HEK293T (cell line): ENCODE measurements at regions not wholly inside any gene's neighbourhood (a gene's known extent, or its start where the extent isn't known, plus 50 kb on each side); places are given as distances from the start of the nearest gene placed in this dataset.

ENCODE experiments used
- CTCF ChIA-PET: fragments of 350-600 bp; formaldehyde crosslinking; extraction: SDS; loops from one replicate; lab custom pipeline; 2021; ENCODE audit warnings: antibody characterized with exemption, inconsistent platforms; lab: Yijun Ruan, JAX
- POLR2A ChIA-PET: fragments of 350-600 bp; formaldehyde crosslinking; extraction: SDS; loops from one replicate; lab custom pipeline; 2020; ENCODE audit warnings: antibody characterized with exemption, inconsistent platforms; lab: Yijun Ruan, JAX
- DNase-seq: peaks from one replicate; pipeline ENCODE4 v3.0.0; 2012; ENCODE audit warnings: mixed read lengths; ENCODE audit errors: extremely low spot score
- ARNT ChIP-seq: fragments of 450-650 bp; IDR thresholded peaks from 2 replicates; pipeline ENCODE4 v1.6.1; 2017; ENCODE audit warnings: mild to moderate bottlenecking
- BHLHE40 ChIP-seq: fragments of 450-650 bp; IDR thresholded peaks from 2 replicates; pipeline ENCODE4 v1.6.1; 2016; ENCODE audit warnings: mild to moderate bottlenecking, moderate library complexity, borderline replicate concordance
- CTBP1 ChIP-seq: fragments of 450-650 bp; IDR thresholded peaks from 2 replicates; pipeline ENCODE4 v1.6.1; 2016; ENCODE audit warnings: borderline replicate concordance
- ELF4 ChIP-seq: fragments of 450-650 bp; IDR thresholded peaks from 2 replicates; pipeline ENCODE4 v1.6.1; 2017; ENCODE audit warnings: antibody characterized with exemption
- FOXA1 ChIP-seq: fragments of 450-650 bp; IDR thresholded peaks from 2 replicates; pipeline ENCODE4 v1.6.1; 2016; ENCODE audit warnings: mild to moderate bottlenecking
- FOXK2 ChIP-seq: fragments of 450-650 bp; IDR thresholded peaks from 2 replicates; pipeline ENCODE4 v1.6.1; 2016; ENCODE audit warnings: mild to moderate bottlenecking
- FOXM1 ChIP-seq: fragments of 450-650 bp; IDR thresholded peaks from 2 replicates; pipeline ENCODE4 v1.6.1; 2017; ENCODE audit warnings: mild to moderate bottlenecking, borderline replicate concordance
- HDGF ChIP-seq: fragments of 450-650 bp; IDR thresholded peaks from 2 replicates; pipeline ENCODE4 v1.6.1; 2017; ENCODE audit warnings: antibody characterized with exemption, borderline replicate concordance
- L3MBTL2 ChIP-seq: fragments of 450-650 bp; conservative IDR thresholded peaks from 2 replicates; pipeline ENCODE4 v1.6.1; 2016; ENCODE audit warnings: mild to moderate bottlenecking
- LEF1 ChIP-seq: fragments of 450-650 bp; IDR thresholded peaks from 2 replicates; pipeline ENCODE4 v1.6.1; 2017; ENCODE audit warnings: mild to moderate bottlenecking, borderline replicate concordance
- NFRKB ChIP-seq: fragments of 450-650 bp; IDR thresholded peaks from 2 replicates; pipeline ENCODE4 v1.6.1; 2016; ENCODE audit warnings: mild to moderate bottlenecking, moderate library complexity
- SP1 ChIP-seq: fragments of 450-650 bp; IDR thresholded peaks from 2 replicates; pipeline ENCODE4 v1.6.1; 2017
- SUZ12 ChIP-seq: fragments of 450-650 bp; IDR thresholded peaks from 2 replicates; pipeline ENCODE4 v1.6.1; 2016; ENCODE audit warnings: mild to moderate bottlenecking
- TARDBP ChIP-seq: fragments of 450-650 bp; IDR thresholded peaks from 2 replicates; pipeline ENCODE4 v1.6.1; 2016
- ZNF384 ChIP-seq: fragments of 450-650 bp; IDR thresholded peaks from 2 replicates; pipeline ENCODE4 v1.6.1; 2016
- TF ChIP-seq, protein P1 (sequence below): fragments of 450-650 bp; IDR thresholded peaks from 2 replicates; pipeline ENCODE4 v1.6.1; 2016

DNA sequence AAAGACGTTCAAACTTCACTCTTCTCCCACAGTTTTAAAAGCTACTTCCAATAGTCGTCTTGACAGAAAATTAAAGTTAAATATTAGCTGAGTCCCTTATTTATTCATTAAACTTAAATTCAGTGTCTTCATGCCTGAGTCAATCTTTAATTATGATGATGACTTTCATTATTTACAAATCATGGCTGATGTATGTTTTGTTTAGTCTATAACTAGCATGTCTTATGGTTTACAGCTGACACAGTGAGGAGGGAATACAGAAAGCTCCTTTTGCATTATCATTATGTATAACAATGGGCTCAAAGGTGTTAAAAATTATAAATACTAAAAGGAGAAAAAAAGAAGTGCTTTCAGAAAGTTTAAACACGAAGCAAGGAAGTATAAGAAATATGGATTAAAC lies 1333.1 kb downstream of the CDH8 start:
- ChIA-PET POLR2A (no interaction called here), CTCF (no interaction called here)
- TF ChIP-seq, protein P1, sequence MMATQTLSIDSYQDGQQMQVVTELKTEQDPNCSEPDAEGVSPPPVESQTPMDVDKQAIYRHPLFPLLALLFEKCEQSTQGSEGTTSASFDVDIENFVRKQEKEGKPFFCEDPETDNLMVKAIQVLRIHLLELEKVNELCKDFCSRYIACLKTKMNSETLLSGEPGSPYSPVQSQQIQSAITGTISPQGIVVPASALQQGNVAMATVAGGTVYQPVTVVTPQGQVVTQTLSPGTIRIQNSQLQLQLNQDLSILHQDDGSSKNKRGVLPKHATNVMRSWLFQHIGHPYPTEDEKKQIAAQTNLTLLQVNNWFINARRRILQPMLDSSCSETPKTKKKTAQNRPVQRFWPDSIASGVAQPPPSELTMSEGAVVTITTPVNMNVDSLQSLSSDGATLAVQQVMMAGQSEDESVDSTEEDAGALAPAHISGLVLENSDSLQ = no peak
- no peak for TF ChIP-seq FOXK2
- no peak for TF ChIP-seq NFRKB
- TF ChIP-seq SP1 = no peak
- no peak for TF ChIP-seq L3MBTL2
- TF ChIP-seq ARNT = no peak
- TF ChIP-seq ELF4 = no peak
- TF ChIP-seq LEF1 = no peak
- no peak for TF ChIP-seq FOXA1
- no peak for TF ChIP-seq FOXM1
- TF ChIP-seq ZNF384 = no peak
- TF ChIP-seq HDGF = no peak
- no peak for TF ChIP-seq CTBP1
- no peak for TF ChIP-seq SUZ12
- no peak for TF ChIP-seq TARDBP
- TF ChIP-seq BHLHE40 = no peak

DNA sequence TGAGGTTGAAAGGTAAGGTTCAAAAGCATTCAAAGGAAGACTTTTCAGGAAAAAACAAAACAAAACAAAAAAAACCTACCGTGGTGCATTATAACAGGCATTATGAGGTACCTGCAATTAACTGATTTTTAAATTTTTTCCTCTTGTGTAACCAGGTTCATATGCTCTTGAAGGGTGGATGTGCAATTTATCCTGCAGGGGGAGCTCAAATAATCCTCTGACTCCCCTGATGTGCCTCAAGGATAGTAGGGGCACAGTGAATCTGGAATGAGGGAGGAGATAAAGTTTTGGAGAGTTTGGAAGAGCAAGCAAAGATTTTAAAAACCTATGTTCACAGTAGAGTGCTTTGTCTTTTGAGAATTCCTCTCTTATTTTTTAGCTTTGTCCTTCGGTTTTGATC lies 1349.4 kb downstream of the CDH8 start:
- POLR2A ChIA-PET = no interaction called here
- CTCF ChIA-PET = interaction anchor here (0.7 kb wide), 1 partner anchor 189 kb away, joined by 4 read pairs; no protein-coding TSS in a partner anchor

More for the DNA sequence above, 1333.1 kb downstream of the CDH8 start:
- no peak for DNase-seq

DNA sequence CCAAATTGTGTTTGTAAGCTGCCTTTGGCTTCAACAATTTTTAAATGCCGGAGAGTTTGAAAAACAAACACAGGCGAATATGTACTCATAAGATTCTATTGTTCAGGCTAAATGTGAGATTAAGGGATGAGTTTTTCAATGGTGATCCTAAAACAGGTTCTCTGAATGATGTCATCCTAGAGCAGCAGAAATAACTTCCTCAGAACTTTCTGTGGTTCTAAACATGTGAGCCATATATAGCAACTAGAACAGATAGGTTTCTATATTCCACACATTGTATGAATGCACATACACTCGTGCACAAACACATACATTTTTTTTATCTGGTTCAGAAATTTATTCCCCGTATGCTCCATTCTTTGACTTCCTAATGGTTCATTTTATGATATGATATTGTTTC lies 1352.2 kb downstream of the CDH8 start:
- ChIA-PET POLR2A (no interaction called here), CTCF (no interaction called here)
- DNase-seq = no peak
- no peak for TF ChIP-seq HDGF
- TF ChIP-seq CTBP1 = no peak

More for the DNA sequence above, 1349.4 kb downstream of the CDH8 start:
- DNase-seq = no peak
- no peak for TF ChIP-seq CTBP1
- TF ChIP-seq FOXA1 = no peak
- TF ChIP-seq SP1 = no peak
- TF ChIP-seq L3MBTL2 = no peak
- no peak for TF ChIP-seq BHLHE40
- TF ChIP-seq SUZ12 = no peak
- no peak for TF ChIP-seq NFRKB
- TF ChIP-seq FOXK2 = no peak
- no peak for TF ChIP-seq HDGF
- TF ChIP-seq, protein P1 = no peak
- no peak for TF ChIP-seq FOXM1
- TF ChIP-seq TARDBP = no peak
- no peak for TF ChIP-seq ARNT
- no peak for TF ChIP-seq ZNF384
- no peak for TF ChIP-seq LEF1
- TF ChIP-seq ELF4 = no peak

DNA sequence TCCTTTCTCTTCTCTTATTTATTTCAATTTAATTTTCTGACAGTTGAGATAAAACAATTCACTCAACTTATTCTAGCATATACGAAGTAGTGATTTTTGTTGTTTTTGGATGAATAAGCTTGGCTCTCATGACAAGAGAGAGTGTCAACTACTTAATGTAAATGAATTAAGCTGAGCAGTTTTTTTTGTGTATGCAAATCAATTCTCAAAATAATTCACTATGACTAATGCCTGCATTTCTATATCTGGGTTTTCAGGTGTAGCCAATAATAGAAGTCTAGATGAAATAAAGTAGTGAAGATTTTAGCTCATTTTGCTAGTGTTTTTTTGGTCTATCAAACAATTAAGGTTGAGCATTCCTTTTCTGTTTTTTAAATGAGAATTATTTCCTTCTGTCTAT lies 1354.0 kb downstream of the CDH8 start:
- no peak for TF ChIP-seq ELF4
- DNase-seq = no peak
- CTCF ChIA-PET = no interaction called here
- POLR2A ChIA-PET = no interaction called here

DNA sequence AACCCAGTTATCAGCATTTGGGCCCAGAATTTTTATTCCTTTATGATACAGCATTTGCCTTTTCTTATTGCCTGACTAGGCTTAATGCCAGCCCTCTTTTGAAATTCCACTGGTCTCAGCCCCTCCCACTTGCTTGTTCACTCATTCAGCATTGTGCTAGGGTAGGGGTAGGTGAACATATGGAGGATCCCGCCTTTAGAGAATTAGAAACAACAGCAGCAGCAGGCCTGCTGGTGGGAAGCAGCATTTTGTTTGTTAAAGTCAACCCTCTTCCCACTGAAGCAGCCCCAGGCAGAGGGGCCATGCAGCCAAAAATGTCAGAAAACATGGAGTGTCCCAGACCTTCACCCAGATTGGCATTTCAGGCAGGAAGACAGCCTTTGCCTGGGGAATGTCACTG lies 1355.2 kb downstream of the CDH8 start:
- no peak for TF ChIP-seq ARNT
- TF ChIP-seq LEF1 = no peak
- TF ChIP-seq SP1 = no peak
- no peak for TF ChIP-seq ZNF384
- TF ChIP-seq NFRKB = no peak
- TF ChIP-seq BHLHE40 = no peak
- no peak for TF ChIP-seq CTBP1
- no peak for TF ChIP-seq HDGF
- TF ChIP-seq TARDBP = no peak
- no peak for TF ChIP-seq FOXA1
- TF ChIP-seq L3MBTL2 = no peak
- no peak for TF ChIP-seq FOXK2
- TF ChIP-seq, protein P1 = no peak
- TF ChIP-seq ELF4 = no peak
- TF ChIP-seq SUZ12 = no peak
- no peak for TF ChIP-seq FOXM1
- CTCF ChIA-PET = no interaction called here
- no peak for DNase-seq
- POLR2A ChIA-PET = no interaction called here

DNA sequence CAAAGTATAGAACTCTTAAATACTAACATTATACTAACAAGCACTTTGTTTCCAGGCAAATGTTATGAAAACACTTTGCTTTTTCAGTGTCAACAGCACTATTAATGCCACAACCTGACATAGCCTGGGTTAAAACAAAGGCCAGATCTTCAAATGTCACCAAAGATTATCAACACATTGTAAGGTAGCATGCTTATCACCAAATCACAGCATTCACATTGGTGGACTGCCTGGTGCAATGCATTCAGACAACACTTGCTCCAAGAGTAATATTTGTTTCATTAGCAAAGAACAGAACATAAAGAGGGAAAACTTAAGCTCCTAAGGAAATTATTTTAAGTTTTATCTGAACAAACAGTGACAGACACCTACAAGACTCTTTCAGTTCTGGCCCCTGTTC lies 1361.2 kb downstream of the CDH8 start:
- ChIA-PET CTCF (no interaction called here), POLR2A (no interaction called here)
- DNase-seq = no peak
- TF ChIP-seq ARNT (no peak), ZNF384 (no peak), FOXK2 (no peak), SUZ12 (no peak), SP1 (no peak), FOXA1 (no peak), CTBP1 (no peak), L3MBTL2 (no peak), HDGF (no peak), LEF1 (no peak), ELF4 (no peak), BHLHE40 (no peak), FOXM1 (no peak), NFRKB (no peak)
- TF ChIP-seq, protein P1 = no peak
